Activated gamma-delta T cell treated with anti-CD3 and anti-CD28 coated beads, Interleukin-2, amount 50 U/mL, for 16 hours (primary cell): ENCODE measurements at regions not wholly inside any gene's neighbourhood (a gene's known extent, or its start where the extent isn't known, plus 50 kb on each side); places are given as distances from the start of the nearest gene placed in this dataset.

Experiments used
- DNase-seq: peaks from one replicate; pipeline ENCODE4 v3.0.0-alpha.2; 2020; ENCODE audit warnings: low read depth

DNA sequence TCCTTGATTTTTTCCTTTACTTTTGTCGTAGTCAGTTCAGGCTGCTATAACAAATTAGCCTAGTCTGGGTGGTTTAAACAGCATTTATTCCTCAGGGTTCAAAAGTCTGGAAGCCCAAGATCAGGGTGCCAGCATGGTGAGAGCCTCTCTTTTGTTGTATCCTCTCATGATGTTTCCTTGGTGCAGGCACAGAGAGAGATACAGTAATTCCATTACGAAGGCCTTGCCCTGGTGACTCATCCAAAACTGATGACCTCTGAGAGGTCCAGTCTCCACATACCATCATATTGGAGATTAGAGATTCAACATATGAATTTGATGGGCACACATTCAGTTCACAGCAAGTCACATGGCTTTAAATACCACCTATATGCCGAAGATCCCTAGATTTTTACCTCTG, 253.8 kb downstream of the CYRIA start:
- DNase-seq, result no peak

DNA sequence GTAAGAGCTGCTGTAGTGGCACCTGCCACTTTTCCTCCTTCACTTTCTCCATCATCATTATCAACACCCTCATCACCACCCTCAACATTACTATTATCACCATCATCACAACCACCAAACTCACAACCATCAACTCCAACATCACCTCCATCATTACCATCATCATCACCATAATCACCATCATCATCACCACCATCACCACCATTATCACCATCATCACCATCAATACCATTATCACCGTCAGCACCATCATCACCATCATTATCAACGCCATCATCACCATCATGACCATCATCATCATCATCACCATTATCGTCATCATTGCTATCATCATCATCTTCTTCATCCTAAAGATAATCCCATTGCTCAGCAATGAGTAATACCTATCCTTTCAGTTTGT, 255.8 kb downstream of the CYRIA start:
- DNase-seq, result no peak

DNA sequence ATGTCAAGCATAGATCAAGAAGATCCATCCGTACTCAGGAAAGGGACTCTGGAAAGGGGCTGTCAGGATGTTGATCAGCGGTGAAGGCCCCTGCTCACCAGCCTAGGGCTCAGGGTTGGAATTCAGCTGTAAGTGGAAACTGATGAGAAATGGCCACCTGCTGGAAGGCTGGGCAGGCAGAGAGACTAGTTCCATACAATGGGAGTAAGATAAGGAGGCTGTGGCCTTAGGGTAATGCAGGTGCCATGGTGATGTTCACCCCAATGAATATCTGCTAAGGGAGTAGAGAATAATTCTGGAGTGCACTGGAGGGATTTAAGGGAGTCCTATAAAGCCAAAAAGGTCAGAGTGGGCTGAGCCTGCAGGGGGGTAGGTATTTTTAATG, 256.6 kb downstream of the CYRIA start:
- no peak for DNase-seq

DNA sequence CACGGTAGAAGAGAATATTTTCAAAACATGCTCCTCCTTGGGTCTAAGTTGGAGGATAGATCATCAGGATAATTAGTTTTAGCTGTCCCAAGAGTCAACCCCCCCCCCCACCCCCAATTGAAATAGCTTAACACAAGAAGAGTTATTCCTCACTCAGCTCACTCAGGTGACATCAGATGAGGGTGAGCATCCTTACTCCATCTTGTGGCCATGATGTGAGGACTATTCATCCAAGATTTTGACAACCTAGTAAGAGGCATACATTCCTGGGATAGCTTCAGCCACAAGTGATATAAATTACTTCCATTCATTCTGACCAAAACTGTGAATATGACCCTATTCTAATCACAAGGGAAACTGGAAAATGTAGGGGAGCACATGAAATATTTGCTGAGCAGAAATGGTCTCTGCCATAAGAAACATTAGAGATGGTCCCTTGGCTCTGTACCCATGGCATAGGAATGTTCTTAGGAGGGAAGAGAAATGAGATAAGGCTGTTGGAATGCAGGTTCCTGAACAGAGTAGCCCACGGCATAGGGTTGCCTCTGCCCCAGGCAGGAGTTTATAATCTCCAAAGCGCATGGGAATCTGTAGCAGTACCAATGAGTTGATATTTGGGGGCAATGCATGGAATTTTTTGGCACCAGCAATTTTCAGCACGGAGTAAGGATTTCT, 257.2 kb downstream of the CYRIA start:
- DNase-seq, result no peak

DNA sequence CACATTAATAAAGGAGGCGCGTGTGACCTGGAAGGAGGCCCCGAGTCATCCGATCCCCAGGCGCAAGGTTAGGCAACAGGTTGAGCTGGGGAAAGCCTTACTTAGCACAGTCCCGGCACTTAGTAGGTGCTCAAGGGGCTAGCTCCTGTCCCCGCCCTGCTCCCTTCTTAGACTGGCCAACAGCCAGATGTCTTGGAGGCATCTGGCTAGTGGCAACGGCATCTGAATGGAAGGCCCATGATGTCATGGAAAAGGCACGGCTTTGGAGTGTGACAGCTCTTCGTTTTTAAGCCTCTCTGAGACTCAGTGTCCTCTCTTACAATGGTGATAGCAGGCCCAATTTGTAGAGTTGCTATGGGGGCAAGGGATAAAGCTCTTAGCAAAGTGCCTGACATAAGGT, 258.3 kb downstream of the CYRIA start:
- no peak for DNase-seq

DNA sequence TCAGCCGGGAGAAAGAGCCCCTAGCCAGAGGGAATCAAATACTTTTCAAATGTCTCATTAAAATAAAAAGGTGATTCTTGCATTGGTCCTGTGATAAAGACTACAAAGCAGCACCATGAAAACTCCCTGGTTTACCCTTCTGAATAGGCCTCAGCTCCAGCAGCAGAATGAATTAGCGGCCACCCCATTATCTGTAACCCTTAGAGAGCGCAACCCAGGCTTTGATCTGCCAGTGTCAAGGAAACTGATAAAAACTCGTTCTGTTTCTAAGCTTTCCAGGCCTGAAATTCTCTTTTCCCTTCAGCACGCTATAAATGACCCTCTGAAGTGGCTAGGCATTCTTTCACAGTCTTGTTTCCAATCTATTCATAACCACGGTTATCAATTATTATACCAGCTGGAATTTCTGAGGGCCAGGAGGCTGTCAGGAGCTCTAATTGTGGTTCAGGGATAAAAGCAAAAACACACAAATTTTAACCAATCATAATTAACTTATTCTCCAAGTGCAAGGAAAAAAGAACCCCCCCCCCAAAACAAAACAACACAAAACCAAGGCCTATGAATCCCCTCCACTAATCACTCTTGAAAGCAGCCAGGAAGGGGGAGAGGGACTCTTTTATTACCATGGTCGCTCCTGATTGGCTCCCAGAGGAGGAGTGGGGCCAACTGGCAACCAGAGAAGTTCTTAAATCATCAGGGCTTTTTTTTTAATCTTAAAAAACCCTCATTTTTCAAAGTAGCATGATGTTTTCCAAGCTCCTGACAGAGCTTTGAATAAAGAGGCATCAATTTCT, 258.9 kb downstream of the CYRIA start:
- no peak for DNase-seq

DNA sequence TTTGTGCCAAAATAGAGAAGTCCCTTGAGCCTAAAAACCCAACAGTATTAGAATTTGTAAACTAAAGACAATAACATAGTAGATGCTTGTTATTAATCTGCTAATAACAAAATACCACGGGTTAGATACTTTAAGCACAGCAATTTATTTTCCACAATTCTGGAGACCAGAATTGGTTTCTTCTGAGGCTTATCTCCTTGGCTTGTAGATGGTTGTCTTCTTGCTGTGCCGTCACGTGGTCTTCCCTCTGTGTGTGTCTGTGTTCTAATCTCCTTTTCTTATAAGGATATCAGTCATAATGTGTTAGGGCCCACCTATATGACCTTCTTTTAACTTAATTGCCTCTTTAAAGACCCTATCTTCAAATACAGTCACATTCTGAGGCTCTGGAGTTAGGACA, 260.1 kb downstream of the CYRIA start:
- DNase-seq, result no peak

DNA sequence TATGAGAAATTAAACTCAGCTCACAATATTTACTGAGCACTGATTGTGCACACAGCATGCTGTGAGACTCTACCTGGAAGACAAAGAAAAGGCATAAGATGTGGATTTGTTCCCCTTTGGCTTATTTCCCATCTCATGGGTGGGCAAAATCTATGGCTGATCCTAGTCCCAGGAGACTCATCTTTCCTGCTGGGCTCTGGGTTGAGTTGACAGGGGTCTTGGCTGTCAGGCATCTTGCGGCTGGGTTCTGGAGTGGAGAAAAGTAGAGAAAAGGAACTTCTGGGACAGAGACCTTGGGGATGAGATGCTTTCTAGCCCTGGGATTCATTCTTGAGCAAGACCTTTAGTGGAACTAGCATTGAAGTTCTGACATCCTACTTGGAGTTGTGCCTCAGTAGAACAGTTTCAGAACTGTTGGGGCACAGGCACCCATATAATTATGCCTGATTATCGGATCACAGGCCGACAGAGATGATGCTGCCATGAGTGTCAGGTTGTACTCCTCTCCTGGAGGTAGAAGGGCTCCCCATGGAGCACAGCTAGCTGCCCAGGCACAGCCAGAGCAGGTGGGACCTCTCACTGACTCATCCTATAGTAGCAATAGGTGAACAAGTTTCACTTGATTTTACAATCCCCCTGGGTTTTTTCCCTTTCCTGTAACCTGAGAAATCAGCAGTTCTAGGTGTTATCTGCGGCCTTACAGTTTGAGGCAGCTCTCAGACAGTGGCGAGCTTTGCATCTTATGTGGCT, 260.9 kb downstream of the CYRIA start:
- DNase-seq, result no peak

DNA sequence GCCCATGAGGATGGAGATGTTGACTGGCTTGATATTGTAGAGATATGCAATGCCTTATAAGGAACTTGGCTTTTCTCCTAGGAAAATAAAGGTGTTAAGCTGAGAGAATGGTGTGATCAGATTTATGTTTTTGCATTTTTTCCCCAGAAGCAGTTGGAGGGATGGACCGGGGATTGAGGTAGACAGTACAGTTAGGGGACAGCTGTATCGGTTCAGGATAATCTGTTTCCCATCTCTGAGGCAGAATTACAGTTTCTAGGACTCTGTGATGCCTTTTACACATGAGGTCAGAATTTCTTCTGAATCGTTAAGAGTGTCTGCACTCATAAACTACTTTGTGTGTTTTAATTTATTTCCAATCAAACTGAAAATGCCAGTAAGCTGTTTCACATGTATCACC, 261.5 kb downstream of the CYRIA start:
- DNase-seq, result no peak

DNA sequence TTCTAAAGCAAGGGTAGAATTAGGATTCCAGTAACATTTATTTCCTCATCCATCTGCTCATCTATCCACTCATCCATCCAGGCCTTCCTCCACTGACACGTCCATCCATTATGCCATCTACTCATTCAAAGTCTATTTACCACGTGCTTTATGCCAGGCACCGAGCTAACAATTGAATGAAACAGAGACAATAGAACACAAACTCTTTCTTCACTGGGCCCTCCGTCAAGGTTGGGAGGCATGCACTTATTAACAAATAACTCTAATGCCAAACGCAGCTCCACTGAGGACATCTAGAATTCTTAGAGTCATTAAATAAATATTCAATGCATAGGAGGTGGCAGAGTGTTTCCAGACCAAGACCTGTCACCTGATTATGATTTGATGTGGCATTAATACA, 262.7 kb downstream of the CYRIA start:
- DNase-seq, result no peak

DNA sequence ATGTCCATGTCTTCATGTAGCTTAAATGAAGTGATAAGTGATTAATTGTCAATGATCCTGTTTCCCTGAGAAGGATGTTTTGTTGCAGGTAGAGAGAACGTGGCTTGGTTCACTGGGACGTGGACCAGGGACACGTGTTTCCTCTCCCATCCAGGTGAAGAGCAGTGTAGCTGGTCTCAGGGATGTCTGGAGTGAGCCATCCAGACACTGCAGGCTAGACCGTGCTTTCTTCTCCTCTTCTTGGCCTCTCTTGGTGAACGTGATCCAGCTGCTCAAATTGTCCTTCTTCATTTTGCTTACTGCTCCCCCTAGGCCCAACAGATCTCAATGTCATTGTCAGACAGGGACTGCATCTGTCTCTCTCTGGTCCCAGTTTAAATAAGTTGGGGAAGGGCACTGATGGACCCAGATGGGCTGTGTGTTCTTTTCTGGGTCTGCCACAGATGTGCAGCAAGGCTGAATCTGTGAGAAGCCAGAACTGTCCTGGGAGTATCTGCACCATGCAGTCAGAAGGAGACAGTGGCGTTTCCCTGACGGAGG, 263.8 kb downstream of the CYRIA start:
- DNase-seq, result no peak

DNA sequence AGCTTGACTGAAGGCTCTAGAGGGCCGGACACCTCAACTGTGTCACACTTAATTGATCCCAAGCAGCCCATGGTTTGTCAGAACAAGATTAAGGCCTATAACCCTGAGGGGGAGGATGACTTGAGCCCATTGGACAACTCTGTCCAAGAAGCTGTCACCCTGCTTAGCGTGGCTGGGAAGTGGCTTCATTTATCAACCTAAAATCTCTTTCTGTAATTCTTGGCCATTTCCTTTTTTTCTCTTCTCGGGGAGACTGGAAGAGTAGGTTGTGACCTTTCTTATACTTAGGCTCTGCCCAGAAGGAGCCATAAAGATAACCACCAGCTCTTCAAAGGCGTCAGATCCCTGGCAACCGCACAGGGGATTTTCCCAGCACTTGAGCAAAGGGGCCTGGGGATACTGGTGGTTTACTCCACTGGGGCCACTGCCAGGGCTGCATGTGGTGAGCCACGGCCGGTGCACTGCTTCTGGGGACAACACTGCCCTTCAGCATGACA, 265.5 kb downstream of the CYRIA start:
- DNase-seq, result no peak

DNA sequence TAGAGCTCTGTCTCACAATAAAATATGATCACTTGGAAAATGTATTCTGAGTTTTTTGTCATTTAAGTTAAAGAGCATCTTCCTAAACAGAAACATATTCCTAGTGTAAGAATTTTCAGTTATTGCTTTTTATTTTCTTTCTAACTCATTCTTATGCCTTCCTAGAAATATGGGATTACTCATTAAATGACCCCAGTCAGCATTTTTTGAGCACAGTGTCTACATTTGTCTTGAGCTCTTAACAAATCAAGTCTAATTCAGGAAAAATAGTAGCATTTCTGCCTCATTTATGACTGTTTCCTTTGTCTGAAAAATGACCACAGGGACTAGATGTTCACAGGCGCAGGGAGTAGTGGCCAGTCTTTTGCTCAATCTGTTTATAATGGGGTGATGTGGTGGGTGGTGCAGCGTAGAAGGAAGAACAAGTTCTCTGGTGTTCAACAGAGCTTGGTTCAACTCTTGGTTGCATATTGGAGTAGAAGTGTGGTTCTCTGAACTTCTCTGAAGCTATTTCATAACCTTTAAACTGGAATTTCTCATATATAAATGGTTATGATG, 267.1 kb downstream of the CYRIA start:
- no peak for DNase-seq

DNA sequence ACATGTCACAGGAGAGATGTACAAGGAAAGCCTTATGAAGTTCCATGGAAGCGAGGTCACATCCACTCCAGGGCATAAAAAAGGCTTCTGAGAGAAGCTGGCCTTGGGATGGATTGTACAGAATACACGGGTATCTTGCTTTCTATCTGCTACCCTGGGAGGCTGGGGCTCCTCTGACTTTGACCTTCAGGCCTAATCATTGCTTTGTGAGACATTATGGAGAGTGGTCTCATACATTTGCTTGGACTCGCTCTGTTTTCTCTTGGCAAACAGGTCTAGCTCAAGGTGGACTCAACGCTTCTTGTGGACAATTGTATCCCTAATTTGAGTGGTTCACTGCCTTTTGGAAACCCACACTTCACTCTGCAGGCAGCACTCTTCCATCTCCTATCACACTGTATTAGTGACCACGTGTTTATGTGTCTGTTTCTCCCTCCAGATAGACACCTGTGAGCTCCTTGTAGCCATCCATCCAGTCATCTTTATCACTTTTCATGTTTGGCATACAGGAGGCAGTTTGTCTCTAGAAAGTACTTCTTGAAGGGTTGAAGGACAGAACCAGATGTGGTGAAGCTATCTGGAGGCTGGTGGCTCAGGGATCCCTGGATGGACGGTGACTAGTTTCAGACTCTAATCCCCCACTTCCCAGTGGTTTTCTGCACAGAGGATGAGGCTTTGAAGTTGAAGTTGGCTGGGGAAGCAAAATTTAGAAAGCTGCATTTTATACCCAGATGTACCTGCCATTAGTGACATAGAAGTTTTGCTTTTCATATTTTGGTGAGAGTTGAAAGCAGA, 267.8 kb downstream of the CYRIA start:
- no peak for DNase-seq

DNA sequence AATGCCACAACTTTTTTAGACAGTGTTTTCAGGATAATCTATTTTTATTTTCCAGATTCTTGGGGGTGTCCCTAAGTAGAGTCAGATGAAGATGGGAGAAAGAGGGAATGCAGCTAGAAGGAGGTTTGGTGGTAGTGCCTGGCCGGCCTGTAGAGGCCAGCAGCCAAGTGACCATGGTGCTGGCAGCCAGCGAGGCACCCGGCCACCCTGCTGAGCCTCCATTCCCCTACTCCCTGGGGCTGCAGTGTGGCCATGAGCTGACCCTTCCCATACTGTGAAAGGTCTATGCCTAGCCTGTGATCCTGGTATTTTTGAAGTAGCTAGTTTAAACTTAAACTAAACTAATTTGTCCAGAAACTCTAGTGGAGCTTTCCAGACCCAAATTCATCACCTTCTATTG, 268.6 kb downstream of the CYRIA start:
- DNase-seq, result no peak

DNA sequence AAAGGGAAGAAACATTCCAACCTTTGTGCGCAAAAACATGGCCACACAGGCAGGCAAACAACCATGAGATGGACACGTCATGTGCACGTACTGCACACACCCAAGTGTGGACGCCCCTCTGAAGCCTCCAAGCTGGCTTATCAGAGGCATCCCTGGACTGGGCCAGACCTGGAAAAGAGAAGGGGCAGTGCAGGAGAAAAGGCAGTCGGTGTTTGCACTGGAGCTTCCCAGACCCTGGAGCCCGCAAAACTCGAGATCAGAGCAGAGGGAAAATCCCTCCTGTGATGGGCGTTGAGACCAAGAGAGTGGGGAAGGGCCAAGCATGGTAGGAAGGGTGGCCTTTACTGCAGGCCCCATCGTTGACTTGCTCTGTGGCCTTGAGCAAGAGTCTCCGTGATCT, 269.5 kb downstream of the CYRIA start:
- no peak for DNase-seq

DNA sequence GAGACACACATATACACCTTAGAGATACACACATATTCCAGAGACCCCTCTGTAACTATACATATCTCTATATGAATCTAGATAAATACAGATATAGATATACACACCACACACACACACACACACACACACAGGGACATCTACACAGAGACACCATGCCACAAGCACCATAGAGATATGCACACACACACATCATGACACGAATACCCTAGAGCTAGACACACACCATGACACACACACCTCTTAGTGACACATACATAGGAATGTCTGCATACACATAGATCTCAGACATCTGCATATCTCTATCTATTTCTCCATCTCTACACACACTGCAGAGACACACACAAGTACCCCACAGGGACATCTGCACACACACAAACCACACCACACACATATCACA, 270.0 kb downstream of the CYRIA start:
- DNase-seq, result no peak

DNA sequence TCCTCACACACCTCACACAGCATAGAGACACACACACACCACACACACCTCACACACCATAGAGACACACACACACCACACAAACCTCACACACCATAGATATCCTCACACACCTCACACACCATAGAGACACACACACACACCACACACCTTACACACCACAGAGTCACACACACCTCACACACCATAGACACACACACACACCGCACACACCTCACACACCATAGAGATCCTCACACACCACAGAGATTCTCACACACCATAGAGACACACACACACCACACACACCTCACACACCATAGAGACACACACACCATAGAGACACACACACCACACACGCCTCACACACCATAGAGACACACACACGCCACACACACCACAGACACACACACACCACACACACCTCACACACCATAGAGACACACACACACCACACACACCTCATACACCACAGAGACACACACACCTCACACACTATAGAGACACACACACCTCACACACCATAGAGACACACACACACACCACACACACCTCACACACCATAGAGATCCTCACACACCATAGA, 270.6 kb downstream of the CYRIA start:
- DNase-seq, result no peak

DNA sequence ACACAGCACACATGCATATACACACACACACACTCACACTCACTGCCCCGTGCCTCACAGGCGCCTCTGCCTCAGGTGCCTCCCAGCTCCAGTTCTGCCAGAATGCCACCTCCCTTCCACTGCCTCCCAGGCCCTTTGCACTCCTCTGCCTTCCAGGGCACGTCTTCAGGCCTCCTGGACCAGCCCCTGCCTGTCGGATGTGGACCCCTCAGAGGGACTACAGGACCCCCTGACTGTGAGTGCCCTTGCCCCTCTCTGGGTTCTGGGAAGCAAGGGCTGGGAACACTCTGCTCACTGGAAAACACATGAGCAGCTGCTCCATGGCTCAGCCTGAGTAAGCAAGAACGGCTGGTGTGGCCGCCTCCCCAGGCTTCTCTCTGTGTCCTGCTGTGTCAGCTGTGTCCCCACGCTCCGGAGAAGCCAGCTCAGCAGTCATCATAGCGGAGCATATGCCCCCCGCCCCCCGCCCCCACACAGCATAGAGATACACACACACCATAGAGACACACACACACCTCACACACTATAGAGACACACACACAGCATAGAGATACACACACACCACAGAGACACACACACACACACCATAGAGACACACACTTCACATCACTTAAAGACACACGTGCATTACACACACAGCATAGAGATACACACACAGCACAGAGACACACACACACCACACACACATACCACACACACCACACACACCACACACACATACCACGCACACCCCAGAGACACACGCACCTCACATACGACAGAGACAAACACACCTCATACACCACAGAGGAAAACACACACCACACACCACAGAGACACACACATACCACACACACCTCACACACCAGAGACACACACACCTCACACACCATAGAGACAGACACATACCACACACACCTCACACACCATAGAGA, 271.3 kb downstream of the CYRIA start:
- DNase-seq, result no peak

DNA sequence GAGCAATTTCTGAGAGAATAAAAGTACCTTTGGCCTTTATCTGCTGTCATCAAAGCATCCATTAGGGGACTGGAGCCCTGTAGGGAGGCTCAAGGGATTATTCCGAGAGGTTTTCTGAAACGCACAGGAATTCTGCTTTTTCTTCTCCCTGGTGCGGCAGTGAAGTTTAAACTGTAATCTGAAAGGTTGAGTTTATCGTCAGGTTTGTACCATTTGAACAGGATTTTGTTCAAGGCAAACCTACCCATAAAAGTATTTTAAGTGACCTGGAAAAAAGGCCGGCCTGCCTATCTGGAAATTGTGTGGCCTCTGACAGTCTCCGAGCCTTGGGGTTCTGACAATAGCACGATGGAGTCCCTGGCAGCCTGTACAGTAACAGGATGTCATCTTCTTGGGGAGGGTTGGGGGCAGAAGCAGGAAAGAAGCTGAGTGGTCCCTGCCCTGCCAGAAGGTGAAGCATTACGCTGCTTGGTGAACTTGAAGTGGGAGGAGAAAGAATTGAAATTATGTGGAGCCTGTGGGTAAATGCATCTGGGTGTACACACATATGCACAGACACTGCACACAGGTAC, 272.0 kb downstream of the CYRIA start:
- no peak for DNase-seq
